ENCODE measurements at regions not wholly inside any gene's neighbourhood (a gene's known extent, or its start where the extent isn't known, plus 50 kb on each side); places are given as distances from the start of the nearest gene placed in this dataset.

DNA sequence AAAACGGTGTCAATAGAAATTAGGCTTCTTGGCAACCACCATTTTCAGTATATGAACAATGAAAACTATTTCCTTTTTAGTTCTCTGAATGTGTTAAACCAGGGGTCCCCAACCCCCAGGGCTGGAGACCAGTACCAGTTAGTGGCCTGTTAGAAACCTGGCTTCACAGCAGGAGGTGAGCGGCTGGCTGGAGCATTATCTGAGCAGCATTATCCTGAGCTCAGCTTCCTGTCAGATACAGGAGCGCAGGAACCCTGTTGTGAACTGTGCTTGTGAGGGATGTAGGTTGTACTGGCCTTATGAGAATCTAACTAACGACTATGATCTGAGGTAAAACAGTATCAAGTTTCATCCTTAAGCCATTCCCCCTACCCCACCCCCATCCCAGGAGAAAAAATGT lies 328.7 kb downstream of the ZBBX start (continued):
- TF ChIP-seq, protein P1, sequence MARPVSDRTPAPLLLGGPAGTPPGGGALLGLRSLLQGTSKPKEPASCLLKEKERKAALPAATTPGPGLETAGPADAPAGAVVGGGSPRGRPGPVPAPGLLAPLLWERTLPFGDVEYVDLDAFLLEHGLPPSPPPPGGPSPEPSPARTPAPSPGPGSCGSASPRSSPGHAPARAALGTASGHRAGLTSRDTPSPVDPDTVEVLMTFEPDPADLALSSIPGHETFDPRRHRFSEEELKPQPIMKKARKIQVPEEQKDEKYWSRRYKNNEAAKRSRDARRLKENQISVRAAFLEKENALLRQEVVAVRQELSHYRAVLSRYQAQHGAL (CRISPR knock-in tag; IDR thresholded peaks at IDR 0.05; ENCODE audit: not compliant biosample characterization): no peak
- TF ChIP-seq ZNF343 (CRISPR knock-in tag; IDR thresholded peaks at IDR 0.05) (no peak), ZMYM2 (CRISPR knock-in tag; IDR thresholded peaks at IDR 0.05) (no peak), ZBTB3 (CRISPR knock-in tag; IDR thresholded peaks at IDR 0.05; ENCODE audit: borderline replicate concordance, low read depth) (no peak), ZNF256 (CRISPR knock-in tag; conservative IDR thresholded peaks at IDR 0.05) (no peak), ZKSCAN5 (CRISPR knock-in tag; IDR thresholded peaks at IDR 0.05) (no peak), NFKBIZ (CRISPR knock-in tag; IDR thresholded peaks at IDR 0.05) (no peak)
- TF ChIP-seq, protein P2, sequence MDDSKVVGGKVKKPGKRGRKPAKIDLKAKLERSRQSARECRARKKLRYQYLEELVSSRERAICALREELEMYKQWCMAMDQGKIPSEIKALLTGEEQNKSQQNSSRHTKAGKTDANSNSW (CRISPR knock-in tag; IDR thresholded peaks at IDR 0.05; ENCODE audit: borderline replicate concordance): no peak

DNA sequence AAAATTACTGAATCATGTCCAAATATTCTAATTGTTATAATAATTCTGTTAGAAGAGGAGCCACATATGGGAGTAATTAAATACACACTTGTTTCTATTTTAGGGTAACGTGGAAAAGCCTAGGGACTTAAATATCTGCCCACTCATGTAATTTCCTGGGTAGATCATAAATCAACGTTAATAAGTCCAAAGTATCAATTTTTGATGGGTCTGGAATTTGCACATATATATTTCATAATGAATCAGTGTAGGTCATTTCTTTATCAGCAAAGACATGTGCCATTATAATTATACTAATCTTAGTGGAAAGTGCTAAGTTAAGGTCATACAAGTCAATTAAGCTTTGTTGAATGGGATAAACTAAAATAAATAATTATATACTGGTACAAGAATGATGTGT lies 346.2 kb downstream of the ZBBX start:
- WGBS (ENCODE audit: low lambda C conversion rate): 0% methylated on average over 2 of the region's 2 CpGs
- Histone ChIP-seq H2AFZ (ENCODE audit: low read length) (no peak overlapping the region), H3K4me2 (ENCODE audit: low read depth, low read length) (no peak overlapping the region), H4K20me1 (ENCODE audit: insufficient read depth, low read length) (no peaks in the 10 kb centered on the region), H3K4me1 (ENCODE audit: insufficient read depth, low read length) (no peaks in the 10 kb centered on the region), H3K4me3 (replicated peaks in 1 of 3; ENCODE audit: insufficient read depth in 1 of 3, low read depth in 2 of 3, low read length in 3 of 3) (no peak overlapping the region), H3K36me3 (replicated peaks in 1 of 2; ENCODE audit: control insufficient read depth in 1 of 2, insufficient read depth in 2 of 2, low read length in 2 of 2) (no peaks in the 10 kb centered on the region), H3K27me3 (ENCODE audit: control insufficient read depth in 1 of 2, insufficient read depth in 2 of 2, low read length in 2 of 2) (no peaks in the 10 kb centered on the region), H3K9me3 (ENCODE audit: low read length) (no peaks in the 10 kb centered on the region), H3K27ac (ENCODE audit: extremely low read length, insufficient read depth, low read length) (no peak overlapping the region), H3K79me2 (ENCODE audit: insufficient read depth, low read length) (no peaks in the 10 kb centered on the region), H3K9ac (ENCODE audit: insufficient read depth, low read depth, low read length) (no peak overlapping the region)
- TF ChIP-seq ZNF569 (CRISPR knock-in tag; IDR thresholded peaks at IDR 0.05; ENCODE audit: borderline replicate concordance): no peak
- CTCF ChIA-PET (ENCODE audit: low intra/inter-chr PET ratio, low total read pairs): no interaction called here
- intact Hi-C loops (cut with micrococcal nuclease; ENCODE audit: unreplicated experiment) (loop anchor here (5.0 kb wide), 3 partner anchors 197 to 1827 kb away; no protein-coding TSS in a partner anchor), in situ Hi-C loops (cut with HindIII; ENCODE audit: extremely low pct_ligation_motif_present, low pct_unique_long_range_greater_than_20kb) (loop anchor here (10.0 to 25.0 kb wide), 3 partner anchors 189 to 1172 kb away; no protein-coding TSS in a partner anchor)
- BruUV-seq (replicated peaks): no TSS peak
- POLR2A ChIA-PET: no interaction called here
- ATAC-seq: no peak
- FAIRE-seq: no peak
- DNase-seq (ENCODE audit: low spot score): no peak

All from HepG2 (cell line).